IMR-90 (cell line): ENCODE measurements at regions not wholly inside any gene's neighbourhood (a gene's known extent, or its start where the extent isn't known, plus 50 kb on each side); places are given as distances from the start of the nearest gene placed in this dataset.

ENCODE experiments used
- ATAC-seq: fragments of 200-7000 bp; cut with Tn5 transposase; 2 replicates; pipeline ENCODE4 v1.9.1; 2020; ENCODE audit warnings: low read depth, mild to moderate bottlenecking, moderate library complexity
- BruUV-seq: library from RNA; stranded (reverse); fragments of 400-500 nt; replicated peaks from 2 replicates; lab custom pipeline; 2021; lab: Mats Ljungman, UMichigan
- CTCF ChIA-PET: fragments of 300-600 bp; formaldehyde crosslinking; extraction: SDS; loops from one replicate; lab custom pipeline; 2021; ENCODE audit warnings: antibody characterized with exemption; lab: Yijun Ruan, JAX
- POLR2A ChIA-PET: fragments of 300-600 bp; sonication (Branson Sonifier 250); formaldehyde crosslinking; loops from one replicate; lab custom pipeline; 2022; ENCODE audit warnings: antibody characterized with exemption; ENCODE audit not compliant: unreplicated experiment; lab: Charles Lee
- DNase-seq: peaks from one replicate; pipeline ENCODE4 v3.0.0; 2013
- H2AFZ ChIP-seq: replicated peaks from 2 replicates; pipeline ENCODE3; 2013; ENCODE audit warnings: low read length, mild to moderate bottlenecking; ENCODE audit not compliant: poor library complexity
- H2AK5ac ChIP-seq: 2 replicates; pipeline ENCODE4 v1.6.1; 2013; ENCODE audit warnings: low read depth, low read length, inconsistent platforms
- H2AK9ac ChIP-seq: replicated peaks from 2 replicates; pipeline ENCODE3; 2013; ENCODE audit warnings: mild to moderate bottlenecking, low read depth, low read length, moderate library complexity; ENCODE audit not compliant: poor library complexity
- H2BK120ac ChIP-seq: 2 replicates; pipeline ENCODE4 v1.6.1; 2013; ENCODE audit warnings: low read depth, low read length, inconsistent platforms
- H2BK15ac ChIP-seq: 3 replicates; pipeline ENCODE4 v1.6.1; 2013; ENCODE audit warnings: low read depth, low read length, inconsistent platforms
- H2BK20ac ChIP-seq: 2 replicates; pipeline ENCODE4 v1.6.1; 2013; ENCODE audit warnings: low read depth, mild to moderate bottlenecking, inconsistent platforms, low read length, moderate library complexity
- H2BK5ac ChIP-seq: 2 replicates; pipeline ENCODE4 v1.6.1; 2013; ENCODE audit warnings: mild to moderate bottlenecking, low read depth, low read length, inconsistent platforms; ENCODE audit not compliant: poor library complexity, severe bottlenecking
- H3K14ac ChIP-seq: replicated peaks from 2 replicates; pipeline ENCODE4 v1.6.1; 2013; ENCODE audit warnings: low read depth, low read length, inconsistent platforms
- H3K18ac ChIP-seq: 2 replicates; pipeline ENCODE4 v1.6.1; 2013; ENCODE audit warnings: low read depth, low read length, control low read depth
- H3K23ac ChIP-seq: 2 replicates; pipeline ENCODE4 v1.6.1; 2013; ENCODE audit warnings: low read depth, low read length, inconsistent platforms
- H3K27ac ChIP-seq: 2 replicates; pipeline ENCODE4 v1.5.1; 2013; ENCODE audit warnings: mild to moderate bottlenecking, control low read depth, low read length; ENCODE audit not compliant: insufficient read depth
- H3K27me3 ChIP-seq: 2 replicates; pipeline ENCODE4 v1.6.1; 2013; ENCODE audit warnings: low read length; ENCODE audit not compliant: control insufficient read depth, insufficient read depth
- H3K36me3 ChIP-seq: 2 replicates; pipeline ENCODE4 v1.6.1; 2013; ENCODE audit warnings: low read length, mixed read lengths; ENCODE audit not compliant: control insufficient read depth, insufficient read depth
- H3K4ac ChIP-seq: 2 replicates; pipeline ENCODE4 v1.6.1; 2013; ENCODE audit warnings: low read depth, low read length, inconsistent platforms
- H3K4me1 ChIP-seq: 2 replicates; pipeline ENCODE4 v1.6.1; 2013; ENCODE audit warnings: low read length, mixed read lengths; ENCODE audit not compliant: control insufficient read depth, insufficient read depth
- H3K4me2 ChIP-seq: 2 replicates; pipeline ENCODE4 v1.6.1; 2013; ENCODE audit warnings: low read depth, mild to moderate bottlenecking, control low read depth, low read length, moderate library complexity
- H3K4me3 ChIP-seq: 2 replicates; pipeline ENCODE4 v1.5.1; 2013; ENCODE audit warnings: low read depth, mild to moderate bottlenecking, control low read depth, low read length, moderate library complexity; ENCODE audit not compliant: insufficient read depth
- H3K56ac ChIP-seq: 2 replicates; pipeline ENCODE4 v1.6.1; 2013; ENCODE audit warnings: low read length, inconsistent platforms; ENCODE audit not compliant: insufficient read depth; ENCODE audit errors: extremely low read depth
- H3K79me1 ChIP-seq, 2 experiments: 2 replicates each; pipeline ENCODE4 v1.6.1; 2013; ENCODE audit warnings: low read length in 2 of 2, inconsistent platforms in 1 of 2, low read depth in 1 of 2
- H3K9ac ChIP-seq: 2 replicates; pipeline ENCODE4 v1.6.1; 2013; ENCODE audit warnings: low read depth, low read length, control low read depth
- H3K9me1 ChIP-seq: 2 replicates; pipeline ENCODE4 v1.6.1; 2013; ENCODE audit warnings: low read length, inconsistent platforms; ENCODE audit not compliant: insufficient read depth
- H3K9me3 ChIP-seq: 2 replicates; pipeline ENCODE4 v1.6.1; 2013; ENCODE audit warnings: low read length; ENCODE audit not compliant: control insufficient read depth, insufficient read depth
- H4K20me1 ChIP-seq: 2 replicates; pipeline ENCODE4 v1.6.1; 2013; ENCODE audit warnings: low read length, inconsistent platforms; ENCODE audit not compliant: insufficient read depth
- H4K5ac ChIP-seq: 2 replicates; pipeline ENCODE4 v1.6.1; 2013; ENCODE audit warnings: mild to moderate bottlenecking, low read depth, low read length, control low read depth
- H4K8ac ChIP-seq, 2 experiments: 2 replicates each; pipeline ENCODE4 v1.6.1; 2013; ENCODE audit warnings: low read depth in 2 of 2, low read length in 2 of 2, control low read depth in 1 of 2, inconsistent platforms in 1 of 2
- H4K91ac ChIP-seq: 2 replicates; pipeline ENCODE4 v1.6.1; 2013; ENCODE audit warnings: low read depth, low read length, inconsistent platforms; ENCODE audit not compliant: insufficient read depth
- BHLHE40 ChIP-seq: fragments of 150-350 bp; IDR thresholded peaks from 2 replicates; pipeline ENCODE4 v1.6.1; 2016; ENCODE audit warnings: mild to moderate bottlenecking, low read depth, low read length
- CEBPB ChIP-seq: IDR thresholded peaks from 2 replicates; pipeline ENCODE4 v1.6.1; 2012; ENCODE audit warnings: low read depth, low read length, improper control_type of control experiment
- CHD1 ChIP-seq: IDR thresholded peaks from 2 replicates; pipeline ENCODE4 v1.6.1; 2012; ENCODE audit warnings: low read depth, low read length, improper control_type of control experiment
- CTCF ChIP-seq: conservative IDR thresholded peaks from 2 replicates; pipeline ENCODE4 v1.5.1; 2012; ENCODE audit warnings: mild to moderate bottlenecking, low read depth, low read length, improper control_type of control experiment
- MAZ ChIP-seq: IDR thresholded peaks from 2 replicates; pipeline ENCODE4 v1.6.1; 2012; ENCODE audit warnings: low read depth, mild to moderate bottlenecking, low read length, improper control_type of control experiment, moderate library complexity, borderline replicate concordance
- MXI1 ChIP-seq: IDR thresholded peaks from 2 replicates; pipeline ENCODE4 v1.6.1; 2012; ENCODE audit warnings: low read depth, mild to moderate bottlenecking, low read length, moderate library complexity, borderline replicate concordance
- RAD21 ChIP-seq: IDR thresholded peaks from 2 replicates; pipeline ENCODE4 v1.6.1; 2012; ENCODE audit warnings: low read length, improper control_type of control experiment
- RFX5 ChIP-seq: IDR thresholded peaks from 2 replicates; pipeline ENCODE4 v1.8.0; 2012; ENCODE audit warnings: low read depth, mild to moderate bottlenecking, low read length, moderate library complexity
- SMC3 ChIP-seq: fragments of 150-350 bp; IDR thresholded peaks from 2 replicates; pipeline ENCODE4 v1.6.1; 2016; ENCODE audit warnings: low read depth, mild to moderate bottlenecking, antibody characterized with exemption, low read length, moderate library complexity
- WGBS, 2 experiments: methylation state at CpG; one replicate each; pipeline versions ENCODE4 v1.1.5 to v1.1.7; 2013; ENCODE audit warnings: missing lambda C conversion rate in 2 of 2; ENCODE audit not compliant: insufficient read length in 1 of 2; ENCODE audit errors: extremely low coverage in 2 of 2; 5-methylcytosine and 5-hydroxymethylcytosine counted together
- dilution Hi-C: fragments of 300-500 bp; cut with HindIII; formaldehyde crosslinking; loops from one replicate; pipeline ENCODE4 v1.14.3; 2018; ENCODE audit warnings: low sequenced_read_pairs; ENCODE audit not compliant: unreplicated experiment
- in situ Hi-C: fragments of 300-500 bp; cut with MboI; formaldehyde crosslinking; loops from 3 replicates; pipeline ENCODE4 v1.14.3; 2019; ENCODE audit warnings: low sequenced_read_pairs, inconsistent platforms, mixed read lengths
- intact Hi-C: fragments of 100-400 bp; cut with micrococcal nuclease; formaldehyde crosslinking; loops from 2 replicates; pipeline ENCODE4 v1.10.0; 2022
- TF ChIP-seq, protein P1 (sequence below): fragments of 150-350 bp; IDR thresholded peaks from 2 replicates; pipeline ENCODE4 v1.6.1; 2016; ENCODE audit warnings: low read depth, mild to moderate bottlenecking, low read length, moderate library complexity, borderline replicate concordance

DNA sequence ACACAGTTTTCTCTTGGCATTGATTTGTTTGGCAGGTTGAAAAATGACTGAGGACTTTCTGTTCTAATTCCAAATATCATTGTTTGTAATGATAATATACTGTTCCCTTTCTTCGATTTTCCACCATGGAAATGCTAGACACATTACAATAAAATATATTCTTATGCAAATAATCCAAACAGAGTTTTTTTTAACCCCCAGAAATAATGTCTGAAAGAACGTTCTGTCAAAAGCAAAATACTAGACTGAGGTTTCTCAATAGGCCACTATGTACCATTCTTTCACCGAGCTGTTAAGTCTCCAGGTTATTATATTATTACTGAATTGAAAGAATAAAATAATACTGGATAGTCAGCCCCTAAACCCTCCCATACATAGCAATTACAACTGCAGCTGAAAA lies 312.5 kb downstream of the ZIC3 start:
- H2AFZ ChIP-seq = no peak overlapping the region
- H4K20me1 ChIP-seq = no peaks in the 10 kb centered on the region
- dilution Hi-C loops (no loop called here), intact Hi-C loops (no loop called here), in situ Hi-C loops (no loop called here)
- H3K27me3 ChIP-seq = no peaks in the 10 kb centered on the region
- ChIA-PET POLR2A (no interaction called here), CTCF (no interaction called here)
- no peak for DNase-seq
- no peak for ATAC-seq
- no peak overlapping the region for H2AK9ac ChIP-seq
- H2BK5ac ChIP-seq = no peak overlapping the region
- H3K9me1 ChIP-seq = no peaks in the 10 kb centered on the region
- no peaks in the 10 kb centered on the region for H3K9me3 ChIP-seq
- no peak overlapping the region for H3K9ac ChIP-seq
- TF ChIP-seq CEBPB (no peak), CTCF (no peak), RAD21 (no peak), CHD1 (no peak), SMC3 (no peak), MAZ (no peak), MXI1 (no peak), BHLHE40 (no peak), RFX5 (no peak)
- TF ChIP-seq, protein P1, sequence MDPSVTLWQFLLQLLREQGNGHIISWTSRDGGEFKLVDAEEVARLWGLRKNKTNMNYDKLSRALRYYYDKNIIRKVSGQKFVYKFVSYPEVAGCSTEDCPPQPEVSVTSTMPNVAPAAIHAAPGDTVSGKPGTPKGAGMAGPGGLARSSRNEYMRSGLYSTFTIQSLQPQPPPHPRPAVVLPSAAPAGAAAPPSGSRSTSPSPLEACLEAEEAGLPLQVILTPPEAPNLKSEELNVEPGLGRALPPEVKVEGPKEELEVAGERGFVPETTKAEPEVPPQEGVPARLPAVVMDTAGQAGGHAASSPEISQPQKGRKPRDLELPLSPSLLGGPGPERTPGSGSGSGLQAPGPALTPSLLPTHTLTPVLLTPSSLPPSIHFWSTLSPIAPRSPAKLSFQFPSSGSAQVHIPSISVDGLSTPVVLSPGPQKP = no peak
- no peak overlapping the region for H3K23ac ChIP-seq
- no peak overlapping the region for H4K5ac ChIP-seq
- no peaks in the 10 kb centered on the region for H3K79me1 ChIP-seq
- H4K8ac ChIP-seq = no peak overlapping the region
- no peak overlapping the region for H4K91ac ChIP-seq
- no peak overlapping the region for H3K56ac ChIP-seq
- H3K4me2 ChIP-seq = no peak overlapping the region
- H3K18ac ChIP-seq = no peak overlapping the region
- BruUV-seq = no TSS peak
- no peaks in the 10 kb centered on the region for H3K36me3 ChIP-seq
- no peak overlapping the region for H3K27ac ChIP-seq
- H3K4ac ChIP-seq = no peak overlapping the region
- no peak overlapping the region for H3K4me3 ChIP-seq
- no peaks in the 10 kb centered on the region for H3K4me1 ChIP-seq
- H2AK5ac ChIP-seq = no peak overlapping the region
- no peak overlapping the region for H2BK15ac ChIP-seq
- no peak overlapping the region for H2BK20ac ChIP-seq
- no peak overlapping the region for H2BK120ac ChIP-seq
- WGBS, 2 experiments = no CpG with 5 or more reads among the region's 3 CpGs
- H3K14ac ChIP-seq = no peak overlapping the region
